ENCODE measurements at regions not wholly inside any gene's neighbourhood (a gene's known extent, or its start where the extent isn't known, plus 50 kb on each side); places are given as distances from the start of the nearest gene placed in this dataset.

- H3K4me3 ChIP-seq, result no peak overlapping the region
- H3K36me3 ChIP-seq, result no peaks in the 10 kb centered on the region
- no peak for DNase-seq
- no peak for TF ChIP-seq POLR2A (IDR thresholded peaks at IDR 0.05)
- no peak for TF ChIP-seq CTCF (IDR thresholded peaks at IDR 0.05)
- TF ChIP-seq EP300 (IDR thresholded peaks at IDR 0.05), result no peak
- H3K4me1 ChIP-seq (ENCODE audit: insufficient read depth), result no peaks in the 10 kb centered on the region
- no peak overlapping the region for H3K27ac ChIP-seq
- intact Hi-C loops (cut with DNase I), result no loop called here
- 2 to 13% (median 12%) methylated on average over 2 of the region's 2 CpGs for WGBS, 3 donors
- H3K27me3 ChIP-seq, result no peaks in the 10 kb centered on the region
- H3K9me3 ChIP-seq, result no peaks in the 10 kb centered on the region
Measured at GRCh38 chr3:5275529-5275928, 88.0 kb downstream of the EDEM1 start.

GRCh38 chr3:5276934-5277333 is 89.4 kb downstream of the EDEM1 start:
- intact Hi-C loops (cut with DNase I), result no loop called here
- TF ChIP-seq EP300 (IDR thresholded peaks at IDR 0.05) (no peak), CTCF (IDR thresholded peaks at IDR 0.05) (no peak), POLR2A (IDR thresholded peaks at IDR 0.05) (no peak)
- 90 to 94% (median 93%) methylated on average over 8 of the region's 8 CpGs for WGBS, 3 donors
- DNase-seq, result no peak
- H3K4me1 ChIP-seq (ENCODE audit: insufficient read depth), result no peaks in the 10 kb centered on the region
- no peak overlapping the region for H3K4me3 ChIP-seq
- no peak overlapping the region for H3K27ac ChIP-seq
- H3K36me3 ChIP-seq, result no peaks in the 10 kb centered on the region
- H3K9me3 ChIP-seq, result no peaks in the 10 kb centered on the region
- no peaks in the 10 kb centered on the region for H3K27me3 ChIP-seq

GRCh38 chr3:5277612-5278236 is 90.2 kb downstream of the EDEM1 start:
- Histone ChIP-seq H3K27ac (no peak overlapping the region), H3K9me3 (no peaks in the 10 kb centered on the region), H3K4me3 (no peak overlapping the region), H3K4me1 (ENCODE audit: insufficient read depth) (no peaks in the 10 kb centered on the region), H3K27me3 (no peaks in the 10 kb centered on the region), H3K36me3 (no peaks in the 10 kb centered on the region)
- intact Hi-C loops (cut with DNase I), result no loop called here
- 76 to 89% (median 83%) methylated on average over 3 of the region's 3 CpGs for WGBS, 3 donors
- TF ChIP-seq EP300 (IDR thresholded peaks at IDR 0.05) (no peak), CTCF (IDR thresholded peaks at IDR 0.05) (no peak)
- DNase-seq, result no peak

- H3K36me3 ChIP-seq, result no peaks in the 10 kb centered on the region
- no peak overlapping the region for H3K27ac ChIP-seq
- H3K27me3 ChIP-seq, result no peaks in the 10 kb centered on the region
- no peaks in the 10 kb centered on the region for H3K9me3 ChIP-seq
- TF ChIP-seq POLR2A (IDR thresholded peaks at IDR 0.05), result no peak
- no peak for DNase-seq
- H3K4me1 ChIP-seq (ENCODE audit: insufficient read depth), result no peaks in the 10 kb centered on the region
- intact Hi-C loops (cut with DNase I), result no loop called here
- H3K4me3 ChIP-seq, result no peak overlapping the region
Measured at GRCh38 chr3:5278666-5279065, 91.2 kb downstream of the EDEM1 start.

GRCh38 chr3:5282703-5283102 is 95.2 kb downstream of the EDEM1 start:
- WGBS, 3 donors, result 94 to 100% (median 98%) methylated on average over 1 of the region's 1 CpG

More at GRCh38 chr3:5282703-5283102, 95.2 kb downstream of the EDEM1 start:
- Histone ChIP-seq H3K27ac (no peak overlapping the region), H3K4me3 (no peak overlapping the region), H3K9me3 (no peaks in the 10 kb centered on the region), H3K36me3 (no peaks in the 10 kb centered on the region), H3K4me1 (ENCODE audit: insufficient read depth) (no peaks in the 10 kb centered on the region), H3K27me3 (no peaks in the 10 kb centered on the region)
- no peak for DNase-seq
- no peak for TF ChIP-seq POLR2A (IDR thresholded peaks at IDR 0.05)
- no peak for TF ChIP-seq EP300 (IDR thresholded peaks at IDR 0.05)
- TF ChIP-seq CTCF (IDR thresholded peaks at IDR 0.05), result no peak
- intact Hi-C loops (cut with DNase I), result no loop called here
